Astrocyte (in vitro differentiated cells and primary cell): ENCODE measurements at regions not wholly inside any gene's neighbourhood (a gene's known extent, or its start where the extent isn't known, plus 50 kb on each side); places are given as distances from the start of the nearest gene placed in this dataset.

Experiments
- DNase-seq: peaks from one replicate; pipeline ENCODE4 v3.0.0-alpha.2; 2010; ENCODE audit warnings: low read depth
- FAIRE-seq: peaks from 2 replicates; lab custom pipeline; 2011; peaks lifted over from hg19 to GRCh38; lab: Jason Lieb, UNC
- H2AFZ ChIP-seq: 2 replicates; pipeline ENCODE4 v1.6.0; 2012; ENCODE audit warnings: low read depth, low read length, inconsistent platforms
- H3K27ac ChIP-seq: 2 replicates; pipeline ENCODE4 v1.5.1; 2011; ENCODE audit warnings: low read depth, low read length, inconsistent platforms
- H3K27me3 ChIP-seq: 2 replicates; pipeline ENCODE4 v1.6.0; 2011; ENCODE audit warnings: low read length, inconsistent platforms; ENCODE audit not compliant: insufficient read depth
- H3K36me3 ChIP-seq: 2 replicates; pipeline ENCODE4 v1.5.1; 2011; ENCODE audit warnings: low read length, inconsistent platforms; ENCODE audit not compliant: insufficient read depth
- H3K4me1 ChIP-seq: 2 replicates; pipeline ENCODE4 v1.5.1; 2011; ENCODE audit warnings: low read length, inconsistent platforms; ENCODE audit not compliant: insufficient read depth
- H3K4me2 ChIP-seq: 2 replicates; pipeline ENCODE4 v1.6.0; 2012; ENCODE audit warnings: low read length, inconsistent platforms
- H3K4me3 ChIP-seq: 2 replicates; pipeline ENCODE4 v1.5.1; 2011; ENCODE audit warnings: low read depth, mild to moderate bottlenecking, low read length, inconsistent platforms; ENCODE audit not compliant: insufficient read depth
- H3K79me2 ChIP-seq: 2 replicates; pipeline ENCODE4 v1.6.0; 2012; ENCODE audit warnings: mild to moderate bottlenecking, low read length, inconsistent platforms; ENCODE audit not compliant: insufficient read depth
- H3K9ac ChIP-seq: 2 replicates; pipeline ENCODE4 v1.6.0; 2012; ENCODE audit warnings: mild to moderate bottlenecking, low read length, inconsistent platforms
- H3K9me3 ChIP-seq: 2 replicates; pipeline ENCODE4 v1.5.1; 2012; ENCODE audit warnings: low read depth, mild to moderate bottlenecking, low read length, inconsistent platforms; ENCODE audit not compliant: insufficient read depth
- H4K20me1 ChIP-seq: 2 replicates; pipeline ENCODE4 v1.6.0; 2012; ENCODE audit warnings: low read length, inconsistent platforms; ENCODE audit not compliant: insufficient read depth
- H3K27ac Mint-ChIP-seq: one replicate; pipeline ENCODE4 v1.8.0; 2021; ENCODE audit warnings: mild to moderate bottlenecking, mixed read lengths; ENCODE audit not compliant: unreplicated experiment
- H3K27me3 Mint-ChIP-seq: one replicate; pipeline ENCODE4 v1.8.0; 2021; ENCODE audit warnings: low read depth, mixed read lengths; ENCODE audit not compliant: unreplicated experiment
- H3K36me3 Mint-ChIP-seq: one replicate; pipeline ENCODE4 v1.8.0; 2021; ENCODE audit warnings: low read depth, mixed read lengths; ENCODE audit not compliant: unreplicated experiment
- H3K4me1 Mint-ChIP-seq: one replicate; pipeline ENCODE4 v1.8.0; 2021; ENCODE audit warnings: low read depth, mixed read lengths; ENCODE audit not compliant: unreplicated experiment
- H3K4me3 Mint-ChIP-seq: one replicate; pipeline ENCODE4 v1.8.0; 2021; ENCODE audit warnings: mild to moderate bottlenecking, moderate library complexity, mixed read lengths; ENCODE audit not compliant: unreplicated experiment
- H3K9me3 Mint-ChIP-seq: one replicate; pipeline ENCODE4 v1.8.0; 2021; ENCODE audit warnings: mild to moderate bottlenecking, mixed read lengths; ENCODE audit not compliant: unreplicated experiment
- EZH2 ChIP-seq: IDR thresholded peaks from 2 replicates; pipeline ENCODE4 v1.6.1; 2012; ENCODE audit warnings: mild to moderate bottlenecking, low read length, inconsistent platforms; ENCODE audit not compliant: insufficient read depth
- TF ChIP-seq, protein P1 (sequence below): IDR thresholded peaks from 2 replicates; pipeline ENCODE4 v1.5.1; 2011; ENCODE audit warnings: low read depth, mild to moderate bottlenecking, inconsistent platforms, low read length, moderate library complexity; ENCODE audit not compliant: insufficient read depth

DNA sequence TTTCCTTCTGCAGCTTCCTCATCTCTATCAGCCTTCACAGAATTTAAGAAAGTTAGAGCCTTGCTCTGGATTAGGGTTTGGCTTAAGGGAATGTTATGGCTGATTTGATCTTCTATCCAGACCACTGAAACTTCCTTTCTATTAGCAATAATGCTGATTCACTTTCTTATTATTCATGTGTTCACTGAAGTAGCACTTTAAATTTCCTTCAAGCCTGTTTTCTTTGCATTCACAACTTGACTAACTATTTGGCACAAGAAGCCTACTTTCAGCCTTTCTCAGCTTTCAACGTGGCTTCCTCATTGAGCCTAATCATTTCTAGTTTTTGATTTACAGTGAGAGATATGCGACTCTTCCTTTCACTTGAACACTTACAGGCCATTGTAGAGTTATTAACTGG, 528.5 kb downstream of the PLPP3 start:
- H3K36me3 Mint-ChIP-seq = no peaks in the 10 kb centered on the region
- no peaks in the 10 kb centered on the region for H3K9me3 ChIP-seq
- H3K4me2 ChIP-seq = no peak overlapping the region
- no peaks in the 10 kb centered on the region for H3K27me3 ChIP-seq
- H3K4me1 ChIP-seq = no peaks in the 10 kb centered on the region
- no peak overlapping the region for H3K27ac Mint-ChIP-seq
- no peak overlapping the region for H2AFZ ChIP-seq
- H3K4me1 Mint-ChIP-seq = no peaks in the 10 kb centered on the region
- DNase-seq (no peak), FAIRE-seq (no peak)
- TF ChIP-seq EZH2 = no peak
- TF ChIP-seq, protein P1, sequence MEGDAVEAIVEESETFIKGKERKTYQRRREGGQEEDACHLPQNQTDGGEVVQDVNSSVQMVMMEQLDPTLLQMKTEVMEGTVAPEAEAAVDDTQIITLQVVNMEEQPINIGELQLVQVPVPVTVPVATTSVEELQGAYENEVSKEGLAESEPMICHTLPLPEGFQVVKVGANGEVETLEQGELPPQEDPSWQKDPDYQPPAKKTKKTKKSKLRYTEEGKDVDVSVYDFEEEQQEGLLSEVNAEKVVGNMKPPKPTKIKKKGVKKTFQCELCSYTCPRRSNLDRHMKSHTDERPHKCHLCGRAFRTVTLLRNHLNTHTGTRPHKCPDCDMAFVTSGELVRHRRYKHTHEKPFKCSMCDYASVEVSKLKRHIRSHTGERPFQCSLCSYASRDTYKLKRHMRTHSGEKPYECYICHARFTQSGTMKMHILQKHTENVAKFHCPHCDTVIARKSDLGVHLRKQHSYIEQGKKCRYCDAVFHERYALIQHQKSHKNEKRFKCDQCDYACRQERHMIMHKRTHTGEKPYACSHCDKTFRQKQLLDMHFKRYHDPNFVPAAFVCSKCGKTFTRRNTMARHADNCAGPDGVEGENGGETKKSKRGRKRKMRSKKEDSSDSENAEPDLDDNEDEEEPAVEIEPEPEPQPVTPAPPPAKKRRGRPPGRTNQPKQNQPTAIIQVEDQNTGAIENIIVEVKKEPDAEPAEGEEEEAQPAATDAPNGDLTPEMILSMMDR = no peak
- no peak overlapping the region for H3K9ac ChIP-seq
- H4K20me1 ChIP-seq = no peaks in the 10 kb centered on the region
- H3K4me3 Mint-ChIP-seq = no peak overlapping the region
- H3K9me3 Mint-ChIP-seq = no peaks in the 10 kb centered on the region
- H3K27ac ChIP-seq = no peak overlapping the region
- no peaks in the 10 kb centered on the region for H3K36me3 ChIP-seq
- H3K79me2 ChIP-seq = no peaks in the 10 kb centered on the region
- peaks cover 25% of the 10 kb centered on the region for H3K27me3 Mint-ChIP-seq
- H3K4me3 ChIP-seq = no peak overlapping the region

DNA sequence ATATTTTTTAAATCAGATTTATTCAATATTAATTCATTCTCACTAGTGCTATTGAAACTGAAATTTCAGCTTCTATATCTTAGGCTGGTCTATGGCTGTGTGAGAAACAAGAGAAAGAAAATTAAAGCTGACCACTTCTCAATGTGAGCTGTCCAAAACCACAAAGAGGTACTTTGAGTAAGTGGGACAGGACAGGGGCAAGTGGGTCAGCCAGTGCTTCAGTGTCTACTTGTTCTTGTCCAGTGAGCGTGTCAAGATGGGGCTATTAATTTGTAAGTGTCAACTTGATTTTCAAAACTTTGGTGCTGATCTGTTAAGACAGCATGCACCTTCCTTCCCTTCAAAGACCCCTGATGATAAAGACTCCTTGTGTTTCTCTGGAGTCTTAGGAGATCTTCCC, 533.9 kb downstream of the PLPP3 start:
- Histone ChIP-seq H3K4me1 (no peaks in the 10 kb centered on the region), H3K9ac (no peak overlapping the region), H2AFZ (no peak overlapping the region), H3K27ac (no peak overlapping the region), H3K27me3 (no peaks in the 10 kb centered on the region), H3K4me2 (no peak overlapping the region), H3K79me2 (no peaks in the 10 kb centered on the region), H3K9me3 (no peaks in the 10 kb centered on the region), H3K36me3 (no peaks in the 10 kb centered on the region), H3K4me3 (no peak overlapping the region), H4K20me1 (no peaks in the 10 kb centered on the region)
- no peak for FAIRE-seq
- Mint-ChIP-seq H3K4me1 (no peaks in the 10 kb centered on the region), H3K4me3 (no peak overlapping the region), H3K27me3 (peaks cover 32% of the 10 kb centered on the region), H3K36me3 (no peaks in the 10 kb centered on the region), H3K27ac (no peak overlapping the region), H3K9me3 (peaks cover 2% of the 10 kb centered on the region)
- DNase-seq = no peak
- TF ChIP-seq EZH2 = no peak
- TF ChIP-seq, protein P1 = no peak

DNA sequence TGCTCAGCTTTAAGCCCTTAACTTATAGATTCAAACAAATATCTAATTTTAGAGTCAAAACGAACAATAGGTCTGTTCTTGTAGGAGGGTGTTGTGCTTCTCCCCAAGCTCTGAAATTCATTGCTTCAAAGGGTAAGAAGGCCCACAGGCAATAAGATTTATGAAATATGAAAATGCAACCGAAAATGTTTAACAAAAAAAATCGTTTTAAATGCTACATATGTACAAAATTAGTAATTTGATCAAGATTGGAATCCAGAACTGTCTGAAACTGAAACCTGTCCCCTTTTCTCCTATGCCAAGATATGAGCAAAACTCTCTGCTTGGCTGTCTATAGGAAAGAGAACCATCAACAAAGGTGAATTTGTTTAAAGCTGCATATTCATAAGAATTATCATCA, 534.3 kb downstream of the PLPP3 start:
- Histone ChIP-seq H3K27ac (no peak overlapping the region), H2AFZ (no peak overlapping the region), H4K20me1 (no peaks in the 10 kb centered on the region), H3K9ac (no peak overlapping the region), H3K4me1 (no peaks in the 10 kb centered on the region), H3K4me3 (no peak overlapping the region), H3K9me3 (no peaks in the 10 kb centered on the region), H3K36me3 (no peaks in the 10 kb centered on the region), H3K79me2 (no peaks in the 10 kb centered on the region), H3K4me2 (no peak overlapping the region), H3K27me3 (no peaks in the 10 kb centered on the region)
- Mint-ChIP-seq H3K27me3 (peaks cover 29% of the 10 kb centered on the region), H3K4me1 (no peaks in the 10 kb centered on the region), H3K36me3 (no peaks in the 10 kb centered on the region), H3K27ac (no peak overlapping the region), H3K9me3 (peaks cover 2% of the 10 kb centered on the region), H3K4me3 (no peak overlapping the region)
- DNase-seq (no peak), FAIRE-seq (no peak)
- TF ChIP-seq, protein P1 = no peak
- TF ChIP-seq EZH2 = no peak
